ENCODE measurements at regions not wholly inside any gene's neighbourhood (a gene's known extent, or its start where the extent isn't known, plus 50 kb on each side); places are given as distances from the start of the nearest gene placed in this dataset.

DNA sequence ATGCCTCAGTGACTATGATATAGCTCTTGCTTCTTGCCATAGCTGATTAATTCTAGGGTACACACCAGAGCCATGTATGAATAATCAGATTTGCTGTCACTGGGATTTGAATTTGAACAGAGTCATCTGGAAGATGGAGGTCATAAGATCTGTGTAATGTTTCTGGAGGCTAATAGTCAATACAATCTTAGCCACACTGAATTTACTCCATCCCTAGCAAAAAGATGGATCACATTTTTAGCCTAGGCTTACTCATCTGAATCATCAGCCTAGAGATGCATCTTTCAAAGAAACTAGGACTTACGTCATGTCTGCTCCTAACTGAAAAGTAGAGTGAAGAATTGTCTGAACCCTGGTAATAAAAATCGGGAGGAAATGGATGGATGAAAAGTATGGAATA lies 142.3 kb upstream of the ZNF804B start:
- no peak overlapping the region for H3K4me3 ChIP-seq (ENCODE audit: low read depth, low read length)
- no peaks in the 10 kb centered on the region for H3K9me3 ChIP-seq (ENCODE audit: control insufficient read depth, insufficient read depth, low read depth, low read length)
- TF ChIP-seq ZNF112 (tag by site-specific recombination; IDR thresholded peaks at IDR 0.05) = no peak
- no peak for TF ChIP-seq ZNF660 (tag by site-specific recombination; IDR thresholded peaks at IDR 0.05)
- TF ChIP-seq, protein P1, sequence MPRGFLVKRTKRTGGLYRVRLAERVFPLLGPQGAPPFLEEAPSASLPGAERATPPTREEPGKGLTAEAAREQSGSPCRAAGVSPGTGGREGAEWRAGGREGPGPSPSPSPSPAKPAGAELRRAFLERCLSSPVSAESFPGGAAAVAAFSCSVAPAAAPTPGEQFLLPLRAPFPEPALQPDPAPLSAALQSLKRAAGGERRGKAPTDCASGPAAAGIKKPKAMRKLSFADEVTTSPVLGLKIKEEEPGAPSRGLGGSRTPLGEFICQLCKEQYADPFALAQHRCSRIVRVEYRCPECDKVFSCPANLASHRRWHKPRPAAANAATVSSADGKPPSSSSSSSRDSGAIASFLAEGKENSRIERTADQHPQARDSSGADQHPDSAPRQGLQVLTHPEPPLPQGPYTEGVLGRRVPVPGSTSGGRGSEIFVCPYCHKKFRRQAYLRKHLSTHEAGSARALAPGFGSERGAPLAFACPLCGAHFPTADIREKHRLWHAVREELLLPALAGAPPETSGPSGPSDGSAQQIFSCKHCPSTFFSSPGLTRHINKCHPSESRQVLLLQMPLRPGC (tag by site-specific recombination; IDR thresholded peaks at IDR 0.05) = no peak
- H3K36me3 ChIP-seq (ENCODE audit: control insufficient read depth in 2 of 2, insufficient read depth in 1 of 2, low read length in 2 of 2) = no peaks in the 10 kb centered on the region
- no peak overlapping the region for H3K27ac ChIP-seq (ENCODE audit: extremely low read depth, low read depth, low read length)
- CTCF ChIA-PET = interaction anchor here (0.5 kb wide), 1 partner anchor 1321 kb away, joined by 3 read pairs; no protein-coding TSS in a partner anchor
- no peaks in the 10 kb centered on the region for H3K4me1 ChIP-seq (ENCODE audit: control insufficient read depth, insufficient read depth, low read length)
- POLR2A ChIA-PET = no interaction called here

- CTCF ChIA-PET = interaction anchor here (0.6 kb wide), 1 partner anchor 487 kb away, joined by 3 read pairs; no protein-coding TSS in a partner anchor
- no peak overlapping the region for H3K27ac ChIP-seq (ENCODE audit: extremely low read depth, low read depth, low read length)
These were observed 144.2 kb upstream of the ZNF804B start for GRCh38 chr7:88615336-88615735.

GRCh38 chr7:88614736-88615135 lies 144.8 kb upstream of the ZNF804B start:
- no peaks in the 10 kb centered on the region for H3K9me3 ChIP-seq (ENCODE audit: control insufficient read depth, insufficient read depth, low read depth, low read length)
- no peaks in the 10 kb centered on the region for H3K36me3 ChIP-seq (ENCODE audit: control insufficient read depth in 2 of 2, insufficient read depth in 1 of 2, low read length in 2 of 2)
- H3K27ac ChIP-seq (ENCODE audit: extremely low read depth, low read depth, low read length) = no peak overlapping the region
- POLR2A ChIA-PET = no interaction called here
- CTCF ChIA-PET = interaction anchor here (1.2 kb wide), 1 partner anchor 40 kb away, joined by 5 read pairs; no protein-coding TSS in a partner anchor
- TF ChIP-seq ZNF362 (tag by site-specific recombination; IDR thresholded peaks at IDR 0.05) = no peak
- TF ChIP-seq, protein P2, sequence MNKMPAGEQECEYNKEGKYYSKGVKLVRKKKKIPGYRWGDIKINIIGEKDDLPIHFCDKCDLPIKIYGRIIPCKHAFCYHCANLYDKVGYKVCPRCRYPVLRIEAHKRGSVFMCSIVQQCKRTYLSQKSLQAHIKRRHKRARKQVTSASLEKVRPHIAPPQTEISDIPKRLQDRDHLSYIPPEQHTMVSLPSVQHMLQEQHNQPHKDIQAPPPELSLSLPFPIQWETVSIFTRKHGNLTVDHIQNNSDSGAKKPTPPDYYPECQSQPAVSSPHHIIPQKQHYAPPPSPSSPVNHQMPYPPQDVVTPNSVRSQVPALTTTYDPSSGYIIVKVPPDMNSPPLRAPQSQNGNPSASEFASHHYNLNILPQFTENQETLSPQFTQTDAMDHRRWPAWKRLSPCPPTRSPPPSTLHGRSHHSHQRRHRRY (tag by site-specific recombination; IDR thresholded peaks at IDR 0.05) = no peak
- TF ChIP-seq ZEB2 (tag by site-specific recombination; IDR thresholded peaks at IDR 0.05) = no peak
- no peak for TF ChIP-seq ZNF202 (tag by site-specific recombination; IDR thresholded peaks at IDR 0.05; ENCODE audit: borderline replicate concordance)
- H3K4me1 ChIP-seq (ENCODE audit: control insufficient read depth, insufficient read depth, low read length) = no peaks in the 10 kb centered on the region
- H3K4me3 ChIP-seq (ENCODE audit: low read depth, low read length) = no peak overlapping the region

More at GRCh38 chr7:88615336-88615735, 144.2 kb upstream of the ZNF804B start:
- Histone ChIP-seq H3K9me3 (ENCODE audit: control insufficient read depth, insufficient read depth, low read depth, low read length) (no peaks in the 10 kb centered on the region), H3K36me3 (ENCODE audit: control insufficient read depth in 2 of 2, insufficient read depth in 1 of 2, low read length in 2 of 2) (no peaks in the 10 kb centered on the region), H3K4me3 (ENCODE audit: low read depth, low read length) (no peak overlapping the region), H3K4me1 (ENCODE audit: control insufficient read depth, insufficient read depth, low read length) (no peaks in the 10 kb centered on the region)
- TF ChIP-seq, protein P3, sequence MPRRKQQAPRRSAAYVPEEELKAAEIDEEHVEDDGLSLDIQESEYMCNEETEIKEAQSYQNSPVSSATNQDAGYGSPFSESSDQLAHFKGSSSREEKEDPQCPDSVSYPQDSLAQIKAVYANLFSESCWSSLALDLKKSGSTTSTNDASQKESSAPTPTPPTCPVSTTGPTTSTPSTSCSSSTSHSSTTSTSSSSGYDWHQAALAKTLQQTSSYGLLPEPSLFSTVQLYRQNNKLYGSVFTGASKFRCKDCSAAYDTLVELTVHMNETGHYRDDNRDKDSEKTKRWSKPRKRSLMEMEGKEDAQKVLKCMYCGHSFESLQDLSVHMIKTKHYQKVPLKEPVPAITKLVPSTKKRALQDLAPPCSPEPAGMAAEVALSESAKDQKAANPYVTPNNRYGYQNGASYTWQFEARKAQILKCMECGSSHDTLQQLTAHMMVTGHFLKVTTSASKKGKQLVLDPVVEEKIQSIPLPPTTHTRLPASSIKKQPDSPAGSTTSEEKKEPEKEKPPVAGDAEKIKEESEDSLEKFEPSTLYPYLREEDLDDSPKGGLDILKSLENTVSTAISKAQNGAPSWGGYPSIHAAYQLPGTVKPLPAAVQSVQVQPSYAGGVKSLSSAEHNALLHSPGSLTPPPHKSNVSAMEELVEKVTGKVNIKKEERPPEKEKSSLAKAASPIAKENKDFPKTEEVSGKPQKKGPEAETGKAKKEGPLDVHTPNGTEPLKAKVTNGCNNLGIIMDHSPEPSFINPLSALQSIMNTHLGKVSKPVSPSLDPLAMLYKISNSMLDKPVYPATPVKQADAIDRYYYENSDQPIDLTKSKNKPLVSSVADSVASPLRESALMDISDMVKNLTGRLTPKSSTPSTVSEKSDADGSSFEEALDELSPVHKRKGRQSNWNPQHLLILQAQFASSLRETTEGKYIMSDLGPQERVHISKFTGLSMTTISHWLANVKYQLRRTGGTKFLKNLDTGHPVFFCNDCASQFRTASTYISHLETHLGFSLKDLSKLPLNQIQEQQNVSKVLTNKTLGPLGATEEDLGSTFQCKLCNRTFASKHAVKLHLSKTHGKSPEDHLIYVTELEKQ (tag by site-specific recombination; IDR thresholded peaks at IDR 0.05; ENCODE audit: borderline replicate concordance) = no peak
- TF ChIP-seq ZFP41 (tag by site-specific recombination; IDR thresholded peaks at IDR 0.05; ENCODE audit: borderline replicate concordance) (no peak), BCL11B (tag by site-specific recombination; IDR thresholded peaks at IDR 0.05; ENCODE audit: low read depth) (no peak), ZNF214 (tag by site-specific recombination; IDR thresholded peaks at IDR 0.05; ENCODE audit: borderline replicate concordance) (no peak), ZNF146 (tag by site-specific recombination; IDR thresholded peaks at IDR 0.05) (no peak), ZNF660 (tag by site-specific recombination; IDR thresholded peaks at IDR 0.05) (no peak), YY2 (tag by site-specific recombination; IDR thresholded peaks at IDR 0.05) (no peak), SETDB1 (IDR thresholded peaks at IDR 0.05; ENCODE audit: insufficient read length, low read length) (no peak), ZNF488 (tag by site-specific recombination; IDR thresholded peaks at IDR 0.05) (no peak), ZNF221 (tag by site-specific recombination; IDR thresholded peaks at IDR 0.05; ENCODE audit: borderline replicate concordance) (no peak), ZNF23 (tag by site-specific recombination; IDR thresholded peaks at IDR 0.05; ENCODE audit: borderline replicate concordance) (no peak), ZNF2 (tag by site-specific recombination; IDR thresholded peaks at IDR 0.05) (no peak), ZNF169 (tag by site-specific recombination; IDR thresholded peaks at IDR 0.05) (no peak)
- POLR2A ChIA-PET = no interaction called here
